Cardiac muscle cell (in vitro differentiated cells and primary cell): ENCODE measurements at regions not wholly inside any gene's neighbourhood (a gene's known extent, or its start where the extent isn't known, plus 50 kb on each side); places are given as distances from the start of the nearest gene placed in this dataset.

Experiments
- DNase-seq, 2 donors: peaks; one replicate each; pipeline versions ENCODE4 v3.0.0 to v3.0.0-alpha.2; 2010 to 2017; ENCODE audit warnings: low read depth in 1 of 2, low spot score in 1 of 2
- H3K27ac ChIP-seq: fragments of 200-600 bp; sonication (generic); 2 replicates; pipeline ENCODE4 v1.5.1; 2016
- H3K27me3 ChIP-seq: fragments of 200-600 bp; sonication (generic); 2 replicates; pipeline ENCODE4 v1.6.0; 2016; ENCODE audit warnings: control low read depth
- H3K36me3 ChIP-seq: fragments of 200-600 bp; sonication (generic); 2 replicates; pipeline ENCODE4 v1.5.1; 2016; ENCODE audit warnings: control low read depth
- H3K4me1 ChIP-seq: fragments of 200-600 bp; sonication (generic); 2 replicates; pipeline ENCODE4 v1.8.1; 2017; ENCODE audit warnings: low read depth, mild to moderate bottlenecking, mixed run types
- H3K4me3 ChIP-seq: fragments of 200-600 bp; sonication (generic); 2 replicates; pipeline ENCODE4 v1.5.1; 2016; ENCODE audit warnings: mild to moderate bottlenecking
- H3K9me3 ChIP-seq: fragments of 200-600 bp; sonication (generic); 2 replicates; pipeline ENCODE4 v1.5.1; 2017; ENCODE audit warnings: low read depth, mild to moderate bottlenecking, control low read depth
- CTCF ChIP-seq: IDR thresholded peaks from 2 replicates; pipeline ENCODE4 v1.5.1; 2012; ENCODE audit warnings: low read depth, mild to moderate bottlenecking, low read length

- no peak for TF ChIP-seq CTCF
- H3K4me1 ChIP-seq = no peaks in the 10 kb centered on the region
- H3K27me3 ChIP-seq = no peaks in the 10 kb centered on the region
- H3K36me3 ChIP-seq = no peaks in the 10 kb centered on the region
- no peak overlapping the region for H3K27ac ChIP-seq
- DNase-seq = peak in 1 of 2 donors; percentile 5
- no peak overlapping the region for H3K4me3 ChIP-seq
- no peaks in the 10 kb centered on the region for H3K9me3 ChIP-seq
Observed at GRCh38 chr2:225156853-225157451, 114.7 kb upstream of the DOCK10 start.

DNA sequence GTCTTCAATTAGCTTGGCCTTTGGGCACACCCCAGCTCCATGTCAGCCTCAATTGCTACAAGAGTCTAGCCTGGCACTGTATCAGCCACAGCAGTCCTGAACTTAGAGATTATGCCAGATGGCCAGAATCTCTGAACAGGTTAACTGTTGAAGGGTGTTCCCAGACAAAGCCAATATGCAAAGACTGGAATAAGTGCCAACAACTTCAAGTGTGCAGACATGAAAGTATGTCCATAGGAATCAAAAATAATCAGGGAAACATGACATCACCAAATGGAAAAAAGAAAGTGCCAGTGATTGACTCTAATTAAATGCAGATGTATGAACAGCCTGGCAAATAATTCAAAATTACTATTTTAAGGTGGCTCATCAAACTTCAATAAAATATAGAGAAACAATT, 98.5 kb upstream of the DOCK10 start:
- no peak for TF ChIP-seq CTCF
- Histone ChIP-seq H3K9me3 (no peaks in the 10 kb centered on the region), H3K36me3 (no peaks in the 10 kb centered on the region), H3K27me3 (no peaks in the 10 kb centered on the region), H3K4me3 (no peak overlapping the region), H3K4me1 (no peaks in the 10 kb centered on the region), H3K27ac (no peak overlapping the region)
- no peak for DNase-seq

- no peak overlapping the region for H3K27ac ChIP-seq
- H3K4me3 ChIP-seq = no peak overlapping the region
- H3K9me3 ChIP-seq = no peaks in the 10 kb centered on the region
- H3K27me3 ChIP-seq = no peaks in the 10 kb centered on the region
- no peak for DNase-seq
- no peaks in the 10 kb centered on the region for H3K36me3 ChIP-seq
- TF ChIP-seq CTCF = no peak
- no peaks in the 10 kb centered on the region for H3K4me1 ChIP-seq
Observed at GRCh38 chr2:225137971-225138370, 95.7 kb upstream of the DOCK10 start.

DNA sequence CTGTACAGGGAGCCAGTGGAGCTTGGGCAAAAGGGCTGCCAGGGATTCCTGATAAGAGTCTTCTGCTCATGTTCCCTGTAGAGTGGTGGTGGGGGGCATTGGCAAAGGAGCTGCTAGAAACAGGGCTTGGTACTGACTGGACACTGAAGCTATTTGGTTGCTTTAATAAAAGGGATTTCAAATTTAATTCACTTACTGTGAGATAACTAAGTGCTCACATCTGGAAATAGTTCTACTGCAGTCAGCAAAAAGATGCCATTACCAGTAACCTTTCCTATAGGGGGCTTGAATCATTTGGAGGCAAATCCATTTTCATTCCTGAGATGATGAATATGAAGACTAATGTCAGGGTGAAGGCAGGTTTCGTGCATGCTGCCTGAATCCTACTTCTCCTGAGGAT, 94.3 kb upstream of the DOCK10 start:
- no peaks in the 10 kb centered on the region for H3K9me3 ChIP-seq
- DNase-seq = no peak
- H3K27me3 ChIP-seq = no peaks in the 10 kb centered on the region
- no peak for TF ChIP-seq CTCF
- H3K36me3 ChIP-seq = no peaks in the 10 kb centered on the region
- H3K27ac ChIP-seq = no peak overlapping the region
- no peaks in the 10 kb centered on the region for H3K4me1 ChIP-seq
- H3K4me3 ChIP-seq = no peak overlapping the region

DNA sequence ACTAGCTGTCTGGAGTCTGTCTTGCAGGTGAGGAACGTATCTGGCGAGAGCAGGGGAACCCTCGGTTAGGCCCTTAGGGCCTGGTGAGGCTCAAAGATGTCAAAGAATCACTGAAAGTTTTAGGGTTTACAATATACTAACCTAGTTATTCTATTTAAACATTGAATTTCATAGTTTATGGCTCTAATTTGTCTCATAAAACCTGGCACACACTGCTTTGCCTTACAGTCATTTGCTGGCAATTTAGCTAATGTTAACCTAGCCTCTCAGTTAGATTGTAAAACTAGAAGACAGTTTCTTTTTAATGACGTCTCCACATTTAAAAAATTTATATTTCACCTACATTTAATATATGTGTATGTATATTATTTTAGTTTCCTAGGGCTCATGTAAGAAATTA, 89.6 kb upstream of the DOCK10 start:
- no peak for DNase-seq
- Histone ChIP-seq H3K4me1 (no peaks in the 10 kb centered on the region), H3K27me3 (no peaks in the 10 kb centered on the region), H3K4me3 (no peak overlapping the region), H3K9me3 (no peaks in the 10 kb centered on the region), H3K27ac (no peak overlapping the region), H3K36me3 (no peaks in the 10 kb centered on the region)
- TF ChIP-seq CTCF = no peak

DNA sequence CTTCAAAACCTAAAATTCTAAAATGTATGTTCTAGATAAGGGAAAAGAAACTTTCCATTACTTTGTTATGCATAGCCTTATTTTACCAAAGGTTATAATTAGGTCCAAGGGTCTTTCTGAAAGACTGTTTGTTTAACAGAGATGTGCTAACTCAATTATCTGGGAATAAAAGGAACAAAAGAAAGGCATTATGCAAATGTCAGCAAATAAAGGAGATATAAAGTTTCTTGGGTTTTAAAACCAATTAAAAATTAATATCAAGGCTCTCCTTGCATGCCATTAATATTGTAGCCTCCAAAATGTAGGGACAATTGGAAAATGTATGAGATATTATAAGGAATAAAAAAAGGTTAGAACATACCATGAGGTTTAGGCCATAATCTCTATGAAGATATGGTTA, 87.8 kb upstream of the DOCK10 start:
- H3K27ac ChIP-seq = no peak overlapping the region
- DNase-seq = no peak
- H3K9me3 ChIP-seq = no peaks in the 10 kb centered on the region
- H3K4me3 ChIP-seq = no peak overlapping the region
- no peak for TF ChIP-seq CTCF
- no peaks in the 10 kb centered on the region for H3K27me3 ChIP-seq
- H3K36me3 ChIP-seq = no peaks in the 10 kb centered on the region
- no peaks in the 10 kb centered on the region for H3K4me1 ChIP-seq
